ENCODE measurements at regions not wholly inside any gene's neighbourhood (a gene's known extent, or its start where the extent isn't known, plus 50 kb on each side); places are given as distances from the start of the nearest gene placed in this dataset.

GRCh38 chr15:61499376-61499775 is 270.3 kb upstream of the RORA start:
- TF ChIP-seq CTCF (IDR thresholded peaks at IDR 0.05; ENCODE audit: low read length) (no peak), EZH2 (IDR thresholded peaks at IDR 0.05; ENCODE audit: borderline replicate concordance, low read length) (no peak)
